ENCODE measurements at regions not wholly inside any gene's neighbourhood (a gene's known extent, or its start where the extent isn't known, plus 50 kb on each side); places are given as distances from the start of the nearest gene placed in this dataset.

DNA sequence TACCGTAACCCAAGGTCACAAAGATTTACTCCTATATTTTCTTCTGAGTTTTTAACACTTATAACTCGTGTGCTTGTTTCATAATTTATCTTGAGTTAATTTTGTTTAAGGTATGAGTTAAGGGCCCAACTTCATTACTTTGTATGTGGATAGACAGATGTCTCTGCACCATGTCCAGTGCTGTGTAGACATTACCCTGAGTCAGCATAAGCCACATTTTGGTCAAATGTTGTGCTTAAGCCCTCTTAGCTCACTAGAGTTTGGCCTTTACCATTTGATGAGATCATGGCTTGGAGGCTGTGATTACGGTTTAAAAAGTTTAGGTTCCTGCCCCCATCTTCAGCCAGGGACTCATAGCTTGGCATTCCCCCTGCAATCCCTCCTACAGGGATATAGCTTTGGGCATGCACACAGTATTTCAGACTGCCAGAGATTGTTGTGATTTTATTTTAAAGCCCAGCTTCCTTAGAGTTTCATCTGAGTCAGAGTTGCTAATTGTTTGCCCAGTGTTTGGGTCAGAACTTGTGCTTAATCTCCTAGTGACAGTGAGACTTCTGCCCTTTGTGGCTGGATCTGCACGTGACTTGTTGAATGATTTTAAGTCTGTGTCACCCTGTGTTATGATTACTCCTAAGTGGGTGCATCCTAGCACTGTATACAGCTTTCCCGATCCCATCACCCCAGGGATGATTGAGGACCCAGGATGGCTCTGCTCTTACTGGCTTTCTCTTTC lies 393.1 kb downstream of the CNTNAP4 start:
- no peak for TF ChIP-seq GATA3 (IDR thresholded peaks at IDR 0.05; ENCODE audit: low read depth, low read length)
- no peak for TF ChIP-seq GATA2 (IDR thresholded peaks at IDR 0.05; ENCODE audit: low read depth, low read length)

DNA sequence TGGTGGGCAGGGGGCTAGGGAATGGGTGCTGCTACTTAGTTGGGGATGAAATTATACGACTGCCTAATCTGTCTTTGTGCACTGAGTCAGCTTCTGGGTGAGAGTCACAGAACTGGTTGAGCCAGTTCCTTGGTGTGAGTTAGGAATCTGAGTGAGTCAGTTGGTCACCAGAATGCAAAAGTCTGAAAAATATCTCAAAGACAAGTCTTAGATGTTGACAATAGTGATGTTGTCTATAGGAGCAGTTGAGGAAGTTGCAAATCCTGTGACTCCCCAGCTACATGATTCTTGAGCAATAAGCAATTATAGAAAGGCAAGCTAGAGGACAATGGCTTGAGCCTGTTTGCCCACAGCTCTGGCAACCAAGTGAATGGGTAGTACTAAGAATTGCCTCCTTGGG lies 399.2 kb downstream of the CNTNAP4 start:
- TF ChIP-seq GATA2 (IDR thresholded peaks at IDR 0.05; ENCODE audit: low read depth, low read length) = no peak
- no peak for TF ChIP-seq GATA3 (IDR thresholded peaks at IDR 0.05; ENCODE audit: low read depth, low read length)

DNA sequence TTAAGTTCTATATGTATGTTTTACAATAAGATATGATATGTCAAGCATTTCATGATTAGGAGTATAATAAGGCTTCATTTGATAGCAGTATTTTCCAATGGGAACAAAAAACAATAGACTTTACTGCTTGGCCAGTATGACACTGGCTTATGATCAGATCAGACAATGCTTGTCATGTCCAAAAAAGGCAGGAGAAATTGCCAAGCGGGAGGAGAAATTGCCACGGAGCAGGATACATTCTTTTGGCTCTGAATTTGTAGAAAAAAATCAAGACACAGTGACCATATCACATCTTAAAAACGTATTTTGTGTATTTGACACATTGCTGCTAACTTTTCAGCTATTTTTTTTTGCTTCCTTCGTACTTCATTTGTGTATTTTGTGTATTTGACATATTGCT lies 404.1 kb downstream of the CNTNAP4 start:
- TF ChIP-seq GATA3 (IDR thresholded peaks at IDR 0.05; ENCODE audit: low read depth, low read length) (no peak), GATA2 (IDR thresholded peaks at IDR 0.05; ENCODE audit: low read depth, low read length) (no peak)

DNA sequence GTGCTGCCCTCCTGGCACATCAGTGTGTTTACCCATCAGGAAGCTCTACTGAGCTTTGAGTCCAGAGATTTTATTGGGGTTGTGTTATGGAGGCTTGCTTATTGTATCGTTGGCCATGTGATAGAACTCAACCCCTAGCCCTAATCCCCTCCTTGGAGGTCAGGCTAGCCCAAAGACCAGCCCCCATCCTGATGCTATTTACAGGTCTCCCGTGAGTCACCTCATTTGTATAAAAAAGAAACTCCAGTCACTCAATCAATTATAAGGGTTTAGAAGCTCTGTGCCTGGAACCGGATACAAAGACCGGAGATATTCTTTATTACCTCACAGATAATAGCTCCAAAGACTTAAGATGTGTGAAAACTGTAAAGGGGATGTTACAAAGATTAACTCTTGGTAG lies 405.9 kb downstream of the CNTNAP4 start:
- no peak for TF ChIP-seq GATA2 (IDR thresholded peaks at IDR 0.05; ENCODE audit: low read depth, low read length)
- no peak for TF ChIP-seq GATA3 (IDR thresholded peaks at IDR 0.05; ENCODE audit: low read depth, low read length)

DNA sequence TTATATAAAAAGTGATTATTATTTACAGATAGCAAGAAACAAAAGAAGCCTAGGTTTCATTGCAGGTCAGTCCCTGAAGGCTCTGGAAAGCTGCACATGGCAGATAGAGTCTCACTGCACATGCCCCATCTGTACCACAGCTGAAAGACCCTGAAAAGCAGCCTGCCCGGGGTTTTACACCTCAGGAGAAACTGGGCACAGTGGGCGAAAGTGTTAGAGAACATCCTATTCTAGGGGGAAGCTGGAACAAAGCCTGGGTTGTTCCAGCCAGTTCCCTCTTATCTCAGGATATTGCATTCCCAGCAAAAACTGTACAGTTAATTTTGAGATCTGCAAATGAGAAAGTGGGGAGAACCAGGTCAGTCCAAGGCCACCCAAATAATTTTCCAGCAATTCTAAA lies 419.7 kb downstream of the CNTNAP4 start:
- TF ChIP-seq GATA3 (IDR thresholded peaks at IDR 0.05; ENCODE audit: low read depth, low read length) (no peak), GATA2 (IDR thresholded peaks at IDR 0.05; ENCODE audit: low read depth, low read length) (no peak)

DNA sequence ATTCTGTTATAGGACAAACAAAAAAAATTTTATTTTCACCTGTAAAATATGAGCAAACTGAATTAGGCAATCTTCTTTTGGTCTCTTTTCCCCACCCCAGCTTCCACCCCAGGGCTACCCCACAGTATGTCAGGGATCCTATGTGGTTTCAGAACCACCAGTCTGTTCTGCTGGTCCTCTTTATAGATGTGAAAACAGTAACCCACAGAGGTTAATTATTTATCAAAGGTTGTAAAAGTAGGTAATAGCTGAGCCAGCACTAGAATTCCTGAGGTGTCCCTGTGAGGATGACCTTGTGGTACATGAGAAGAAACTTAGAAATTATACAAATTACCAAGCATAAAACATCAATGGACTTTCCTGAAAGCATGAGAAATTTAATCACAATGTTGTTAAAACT lies 428.7 kb downstream of the CNTNAP4 start:
- TF ChIP-seq GATA3 (IDR thresholded peaks at IDR 0.05; ENCODE audit: low read depth, low read length) (no peak), GATA2 (IDR thresholded peaks at IDR 0.05; ENCODE audit: low read depth, low read length) (no peak)

DNA sequence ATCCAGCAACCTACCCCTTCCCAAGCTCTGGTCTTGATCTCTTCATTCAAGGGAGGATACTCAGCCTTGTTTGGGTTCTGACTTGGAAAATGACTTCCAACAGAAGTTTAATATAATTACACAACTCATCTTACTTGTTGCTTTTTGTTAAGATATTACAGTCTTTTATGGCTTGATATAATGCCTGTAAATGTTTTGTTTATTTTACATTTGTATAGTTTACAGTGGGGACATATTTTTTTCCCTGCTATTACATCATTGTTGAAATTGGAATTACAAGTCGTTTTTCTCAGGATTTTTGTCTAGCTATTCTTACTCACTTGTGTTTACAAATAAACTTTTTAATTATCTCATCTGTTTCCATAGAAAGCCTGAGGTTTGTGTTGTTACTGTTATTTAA lies 436.0 kb downstream of the CNTNAP4 start:
- TF ChIP-seq GATA3 (IDR thresholded peaks at IDR 0.05; ENCODE audit: low read depth, low read length) (no peak), GATA2 (IDR thresholded peaks at IDR 0.05; ENCODE audit: low read depth, low read length) (no peak)

DNA sequence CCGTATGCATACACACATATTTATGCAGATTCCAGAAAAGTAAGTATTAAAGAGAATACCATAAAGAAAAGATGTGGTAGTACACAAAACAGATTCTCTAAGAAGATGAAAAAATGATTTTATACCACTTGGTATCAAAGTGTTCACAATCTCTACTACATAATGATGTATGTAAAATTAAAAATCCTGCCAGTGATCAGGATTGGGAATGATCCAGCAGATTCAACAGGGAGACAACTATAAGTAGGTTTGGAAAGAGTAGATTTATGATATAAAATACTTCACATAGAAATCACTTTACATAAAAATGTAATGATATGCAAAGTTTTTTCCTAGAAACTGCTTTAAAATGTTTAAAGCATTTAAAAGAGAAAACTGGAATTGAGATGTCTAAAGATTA lies 447.0 kb downstream of the CNTNAP4 start:
- TF ChIP-seq GATA3 (IDR thresholded peaks at IDR 0.05; ENCODE audit: low read depth, low read length) = no peak
- TF ChIP-seq GATA2 (IDR thresholded peaks at IDR 0.05; ENCODE audit: low read depth, low read length) = no peak

DNA sequence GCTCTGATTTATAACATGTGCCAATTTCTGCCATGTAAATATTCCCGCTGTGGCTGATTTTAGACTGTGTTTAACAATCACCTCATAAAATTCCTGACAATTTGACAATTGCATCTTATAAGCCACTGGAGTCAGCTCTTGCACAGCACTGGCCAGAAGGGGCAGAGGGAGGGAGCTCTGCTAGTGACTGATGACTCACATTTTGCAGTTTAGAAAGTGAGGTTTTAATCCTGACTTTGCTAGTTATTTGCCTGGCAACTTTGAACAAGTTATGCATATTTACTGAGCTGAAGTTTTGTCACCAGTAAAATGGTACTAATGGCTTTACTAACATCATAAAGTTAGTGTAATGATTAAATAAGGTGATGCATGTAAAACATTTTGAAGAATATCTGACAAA lies 452.3 kb downstream of the CNTNAP4 start:
- TF ChIP-seq GATA2 (IDR thresholded peaks at IDR 0.05; ENCODE audit: low read depth, low read length) (no peak), GATA3 (IDR thresholded peaks at IDR 0.05; ENCODE audit: low read depth, low read length) (no peak)

DNA sequence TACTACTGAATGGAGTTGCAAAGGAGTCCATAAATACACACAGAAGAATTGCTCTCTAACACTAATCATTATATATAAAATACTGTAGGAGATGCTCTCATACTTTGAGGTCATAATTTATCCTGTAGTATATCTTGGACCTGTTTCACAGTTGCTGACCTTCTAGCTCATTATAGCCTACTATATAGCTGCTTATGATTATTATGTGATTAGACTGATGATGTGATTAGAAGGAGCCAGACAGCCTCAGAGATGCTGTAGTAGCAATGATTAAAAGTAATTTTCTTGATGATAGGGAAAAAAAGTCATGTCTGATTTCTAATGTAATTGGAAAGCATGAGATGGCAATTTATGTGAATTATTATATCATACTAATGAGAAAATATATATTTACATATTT lies 455.7 kb downstream of the CNTNAP4 start:
- TF ChIP-seq GATA2 (IDR thresholded peaks at IDR 0.05; ENCODE audit: low read depth, low read length) (no peak), GATA3 (IDR thresholded peaks at IDR 0.05; ENCODE audit: low read depth, low read length) (peak; percentile 32; the same call in 1 of the 2 replicates)

DNA sequence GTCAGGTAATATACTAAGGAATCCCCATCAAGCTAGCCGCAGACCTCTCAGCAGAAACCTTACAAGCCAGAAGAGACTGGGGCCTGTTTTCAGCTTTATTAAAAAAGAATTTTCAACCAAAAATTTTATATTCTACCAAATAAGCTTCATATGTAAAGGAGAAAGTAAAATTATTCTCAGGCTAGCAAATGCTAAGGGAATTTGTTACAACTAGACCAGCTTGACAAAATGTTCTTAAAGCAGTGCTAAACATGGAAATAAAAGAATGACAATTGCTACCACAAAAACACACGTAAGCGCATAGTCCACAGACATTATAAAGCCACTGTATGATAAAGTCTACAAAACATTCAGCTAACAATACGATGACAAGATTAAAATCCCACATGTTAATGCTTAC lies 449.4 kb upstream of the MON1B start:
- TF ChIP-seq GATA2 (IDR thresholded peaks at IDR 0.05; ENCODE audit: low read depth, low read length) = no peak
- TF ChIP-seq GATA3 (IDR thresholded peaks at IDR 0.05; ENCODE audit: low read depth, low read length) = no peak

DNA sequence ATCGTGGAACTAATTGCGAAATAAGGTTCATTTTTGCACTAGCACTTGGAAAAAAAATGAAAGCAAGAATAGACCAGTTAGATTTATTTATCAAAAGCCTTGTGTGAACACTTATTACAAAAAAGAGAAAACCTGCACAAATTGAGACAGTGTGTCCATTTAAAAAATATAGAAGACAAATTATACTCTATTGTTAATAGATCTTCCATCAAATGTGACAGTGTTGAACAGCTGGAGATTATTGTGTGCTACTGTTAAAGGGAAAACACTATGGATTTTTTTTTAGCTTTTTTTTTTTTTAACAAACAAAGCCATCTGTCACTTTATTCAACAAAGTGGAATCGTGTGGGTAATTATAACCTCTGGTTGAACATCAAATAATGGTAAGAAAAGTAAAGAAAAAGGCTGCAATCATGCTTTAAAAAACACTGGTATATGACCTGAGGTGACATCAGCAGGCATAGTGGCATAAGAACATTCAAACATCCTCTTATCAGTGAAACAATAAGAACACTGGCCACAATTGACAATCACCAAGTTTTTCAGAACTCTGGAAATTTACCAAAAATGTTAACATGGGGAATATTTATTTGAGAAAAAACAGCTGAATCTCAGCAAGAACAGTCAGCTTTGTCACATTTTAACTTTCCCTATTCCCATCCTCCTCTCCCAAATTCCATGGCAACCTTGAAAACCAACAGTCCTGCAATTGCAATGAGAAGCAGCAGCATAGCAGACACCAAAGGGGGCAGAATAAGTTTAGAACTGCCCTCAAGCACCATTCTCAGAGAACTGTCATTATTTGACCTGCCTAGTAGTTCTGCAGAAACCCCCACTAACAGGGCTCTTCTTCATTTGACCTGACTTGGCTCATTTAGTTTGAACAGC lies 442.3 kb upstream of the MON1B start:
- TF ChIP-seq GATA3 (IDR thresholded peaks at IDR 0.05; ENCODE audit: low read depth, low read length) = no peak
- TF ChIP-seq GATA2 (IDR thresholded peaks at IDR 0.05; ENCODE audit: low read depth, low read length) = no peak

DNA sequence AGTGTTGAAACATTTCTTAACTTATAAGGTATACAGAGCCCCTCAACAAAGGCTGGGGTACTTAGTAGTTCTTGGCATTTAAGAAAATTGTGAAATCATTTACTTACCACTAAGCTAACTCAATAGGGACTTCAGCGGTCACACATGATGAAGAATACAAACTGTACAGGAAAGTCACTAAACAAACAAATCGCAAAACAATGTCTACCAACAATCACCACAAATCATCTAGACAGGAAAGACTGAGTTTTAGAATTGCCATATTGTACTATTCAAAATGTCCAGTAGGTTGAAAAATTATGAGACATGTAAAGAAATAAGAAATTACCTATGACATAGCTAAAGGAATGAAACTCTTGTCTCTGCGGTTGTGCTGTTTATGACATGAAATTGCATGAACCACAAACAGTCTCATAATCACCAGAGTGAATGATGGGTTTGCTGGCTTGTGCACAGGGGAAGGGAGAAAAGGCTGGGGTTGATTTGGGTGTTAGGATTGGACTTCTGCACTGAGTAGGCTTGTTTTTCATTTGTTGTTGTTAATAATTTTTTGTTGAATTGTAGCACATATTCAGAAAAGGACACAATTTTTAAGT lies 441.1 kb upstream of the MON1B start:
- TF ChIP-seq GATA3 (IDR thresholded peaks at IDR 0.05; ENCODE audit: low read depth, low read length) (no peak), GATA2 (IDR thresholded peaks at IDR 0.05; ENCODE audit: low read depth, low read length) (no peak)

DNA sequence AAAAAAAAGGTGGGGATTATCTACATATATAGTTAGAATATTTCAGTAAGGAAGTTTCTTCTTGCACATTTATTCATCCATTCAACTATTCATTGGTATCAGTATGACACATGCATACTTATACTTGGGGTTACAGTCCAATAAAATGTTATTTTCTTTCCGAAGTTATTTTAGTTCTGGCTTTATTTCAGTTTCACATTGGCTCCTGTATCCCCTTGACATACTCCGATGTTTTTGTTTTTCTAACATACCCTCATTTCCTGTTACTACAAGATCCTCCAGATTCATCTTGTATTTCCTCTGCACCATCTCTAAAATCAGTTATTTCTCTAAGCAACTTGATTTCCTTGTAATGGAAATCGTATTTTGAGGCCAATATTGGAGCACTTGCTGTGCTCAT lies 435.5 kb upstream of the MON1B start:
- TF ChIP-seq GATA3 (IDR thresholded peaks at IDR 0.05; ENCODE audit: low read depth, low read length) (no peak), GATA2 (IDR thresholded peaks at IDR 0.05; ENCODE audit: low read depth, low read length) (no peak)
